ENCODE measurements at regions not wholly inside any gene's neighbourhood (a gene's known extent, or its start where the extent isn't known, plus 50 kb on each side); places are given as distances from the start of the nearest gene placed in this dataset.
"Not testable (repeated sequence)": the region's sequence is repeated elsewhere in the genome, so short reads cannot be mapped to it uniquely, and the experiment has no call there.

DNA sequence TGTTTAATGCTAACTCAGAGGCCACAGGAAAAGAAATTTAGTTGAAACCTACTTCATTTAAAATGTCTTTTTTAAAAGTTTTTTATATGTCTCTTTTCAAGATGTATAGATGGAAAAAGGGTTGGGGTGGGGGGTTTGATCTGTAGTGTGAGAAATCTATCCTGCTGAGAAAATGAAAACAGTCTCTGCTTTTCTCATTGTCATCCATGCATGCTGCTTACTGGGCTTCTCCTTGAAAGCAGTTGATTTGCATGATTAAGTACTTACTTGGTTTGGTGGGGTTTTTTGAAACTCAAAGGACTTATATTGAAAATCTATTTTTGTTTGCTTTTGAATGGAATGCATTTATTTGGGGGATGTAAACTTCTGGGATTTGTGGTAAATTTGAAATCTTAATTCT is 313.6 kb upstream of the DKK2 start:
- Histone ChIP-seq H3K27me3 (replicated peaks; ENCODE audit: control insufficient read depth, insufficient read depth, low read length) (no peaks in the 10 kb centered on the region), H3K4me3 (replicated peaks; ENCODE audit: low read depth, low read length) (no peak overlapping the region), H3K36me3 (ENCODE audit: control insufficient read depth, insufficient read depth, low read length) (no peaks in the 10 kb centered on the region)
- TF ChIP-seq CTCF (IDR thresholded peaks at IDR 0.05; ENCODE audit: insufficient read depth, low read length, poor library complexity, severe bottlenecking): no peak
- no peak for DNase-seq (ENCODE audit: extremely low read depth, insufficient read length)

- no peak overlapping the region for H3K4me3 ChIP-seq (replicated peaks; ENCODE audit: low read depth, low read length)
- no peaks in the 10 kb centered on the region for H3K36me3 ChIP-seq (ENCODE audit: control insufficient read depth, insufficient read depth, low read length)
These were observed 313.2 kb upstream of the DKK2 start for GRCh38 chr4:107349266-107349665.

DNA sequence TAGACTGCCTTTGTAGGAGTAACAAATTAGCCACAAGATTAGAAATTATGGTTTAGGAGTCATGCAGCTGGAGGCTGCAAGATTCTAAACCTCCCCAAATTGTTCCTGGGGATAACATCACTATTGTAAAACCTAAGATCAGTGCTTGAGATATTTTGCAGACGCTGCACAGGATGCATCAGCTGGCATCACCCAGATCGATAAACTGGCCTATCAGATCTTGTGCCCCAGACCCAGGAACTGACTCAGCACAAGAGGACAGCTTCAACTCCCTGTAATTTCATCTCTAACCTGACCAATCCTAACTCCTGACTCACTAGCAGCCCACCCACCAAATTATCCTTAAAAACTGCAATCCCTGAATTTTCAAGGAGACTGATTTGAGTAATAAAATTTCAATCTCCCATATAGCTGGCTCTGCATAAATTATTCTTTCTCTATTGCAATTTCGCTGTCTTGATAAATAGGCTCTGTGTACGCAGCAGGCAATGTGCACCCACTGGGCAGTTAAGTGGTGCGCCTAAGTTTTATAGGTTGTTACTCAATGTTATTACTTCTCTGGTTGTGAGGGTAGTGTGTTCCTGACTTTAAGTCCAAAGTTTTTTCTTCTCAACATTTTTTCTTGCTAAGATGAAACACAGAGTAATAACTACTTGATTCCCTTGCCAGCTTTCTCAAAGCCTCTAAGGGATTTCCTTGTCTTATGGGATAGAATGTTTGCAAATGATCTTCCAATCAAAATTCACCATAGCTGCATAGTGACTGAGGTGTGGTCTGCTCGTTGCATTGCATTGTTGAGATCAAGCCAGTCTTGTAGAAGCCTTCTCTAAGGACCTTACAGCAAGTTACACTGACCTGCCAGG is 312.3 kb upstream of the DKK2 start:
- H3K4me3 ChIP-seq (replicated peaks; ENCODE audit: low read depth, low read length): no peak overlapping the region
- no peaks in the 10 kb centered on the region for H3K27me3 ChIP-seq (replicated peaks; ENCODE audit: control insufficient read depth, insufficient read depth, low read length)
- DNase-seq (ENCODE audit: extremely low read depth, insufficient read length): no peak
- no peak for TF ChIP-seq CTCF (IDR thresholded peaks at IDR 0.05; ENCODE audit: insufficient read depth, low read length, poor library complexity, severe bottlenecking)
- H3K36me3 ChIP-seq (ENCODE audit: control insufficient read depth, insufficient read depth, low read length): no peaks in the 10 kb centered on the region

More at GRCh38 chr4:107349266-107349665, 313.2 kb upstream of the DKK2 start:
- no peaks in the 10 kb centered on the region for H3K27me3 ChIP-seq (replicated peaks; ENCODE audit: control insufficient read depth, insufficient read depth, low read length)
- TF ChIP-seq CTCF (IDR thresholded peaks at IDR 0.05; ENCODE audit: insufficient read depth, low read length, poor library complexity, severe bottlenecking): no peak
- no peak for DNase-seq (ENCODE audit: extremely low read depth, insufficient read length)

DNA sequence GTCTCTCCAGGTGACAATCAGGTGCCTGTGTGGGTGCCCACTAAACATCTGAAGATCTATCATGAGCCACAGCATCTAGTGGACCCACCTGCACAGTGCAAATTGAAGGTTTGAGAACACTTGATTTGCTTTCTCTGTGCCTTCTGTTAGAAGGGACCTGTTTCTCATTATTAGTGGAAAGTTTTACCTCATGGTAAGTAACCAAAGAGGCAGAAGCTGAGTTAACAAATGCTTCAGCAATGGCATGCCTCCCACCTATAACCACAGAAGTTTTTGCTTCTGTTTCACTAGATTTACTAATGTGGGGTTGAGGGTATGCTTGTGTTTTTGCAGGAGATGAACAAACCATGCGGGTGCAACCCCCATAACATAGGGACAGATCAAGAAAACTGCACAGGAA is 297.4 kb upstream of the DKK2 start:
- no peak for TF ChIP-seq CTCF (IDR thresholded peaks at IDR 0.05; ENCODE audit: insufficient read depth, low read length, poor library complexity, severe bottlenecking)
- no peak for DNase-seq (ENCODE audit: extremely low read depth, insufficient read length)
- no peaks in the 10 kb centered on the region for H3K36me3 ChIP-seq (ENCODE audit: control insufficient read depth, insufficient read depth, low read length)
- no peak overlapping the region for H3K4me3 ChIP-seq (replicated peaks; ENCODE audit: low read depth, low read length)
- H3K27me3 ChIP-seq (replicated peaks; ENCODE audit: control insufficient read depth, insufficient read depth, low read length): no peaks in the 10 kb centered on the region

GRCh38 chr4:107332656-107333055 is 296.5 kb upstream of the DKK2 start:
- not testable (repeated sequence) for H3K4me3 ChIP-seq (replicated peaks; ENCODE audit: low read depth, low read length); DNase-seq (ENCODE audit: extremely low read depth, insufficient read length); H3K36me3 ChIP-seq (ENCODE audit: control insufficient read depth, insufficient read depth, low read length); H3K27me3 ChIP-seq (replicated peaks; ENCODE audit: control insufficient read depth, insufficient read depth, low read length)

- no peaks in the 10 kb centered on the region for H3K27me3 ChIP-seq (replicated peaks; ENCODE audit: control insufficient read depth, insufficient read depth, low read length)
- no peaks in the 10 kb centered on the region for H3K36me3 ChIP-seq (ENCODE audit: control insufficient read depth, insufficient read depth, low read length)
- no peak overlapping the region for H3K4me3 ChIP-seq (replicated peaks; ENCODE audit: low read depth, low read length)
- DNase-seq (ENCODE audit: extremely low read depth, insufficient read length): no peak
- TF ChIP-seq CTCF (IDR thresholded peaks at IDR 0.05; ENCODE audit: insufficient read depth, low read length, poor library complexity, severe bottlenecking): no peak
These were observed 294.8 kb upstream of the DKK2 start for GRCh38 chr4:107330916-107331315.
